ENCODE measurements at regions not wholly inside any gene's neighbourhood (a gene's known extent, or its start where the extent isn't known, plus 50 kb on each side); places are given as distances from the start of the nearest gene placed in this dataset.

DNA sequence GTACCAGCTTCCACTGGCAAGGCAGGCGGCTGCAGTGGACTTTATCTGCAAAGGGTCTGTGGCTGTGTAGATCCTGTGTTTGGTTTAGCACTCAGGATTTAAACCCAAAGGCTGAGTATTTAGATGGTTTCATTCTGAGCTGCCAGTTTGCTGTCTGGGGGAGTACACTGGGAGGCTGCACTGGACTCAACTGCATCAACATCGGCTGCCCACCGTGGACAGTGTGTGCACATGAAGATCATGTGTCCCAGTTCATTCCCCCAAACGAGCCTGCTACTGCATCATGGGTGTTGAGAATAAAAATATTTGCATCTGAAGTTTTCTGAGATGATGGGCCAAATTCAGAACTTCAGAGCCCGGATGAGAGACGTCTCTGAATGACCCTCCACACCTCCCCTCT lies 328.6 kb upstream of the SHH start:
- intact Hi-C loops (cut with DNase I): no loop called here
- no peak for FAIRE-seq

DNA sequence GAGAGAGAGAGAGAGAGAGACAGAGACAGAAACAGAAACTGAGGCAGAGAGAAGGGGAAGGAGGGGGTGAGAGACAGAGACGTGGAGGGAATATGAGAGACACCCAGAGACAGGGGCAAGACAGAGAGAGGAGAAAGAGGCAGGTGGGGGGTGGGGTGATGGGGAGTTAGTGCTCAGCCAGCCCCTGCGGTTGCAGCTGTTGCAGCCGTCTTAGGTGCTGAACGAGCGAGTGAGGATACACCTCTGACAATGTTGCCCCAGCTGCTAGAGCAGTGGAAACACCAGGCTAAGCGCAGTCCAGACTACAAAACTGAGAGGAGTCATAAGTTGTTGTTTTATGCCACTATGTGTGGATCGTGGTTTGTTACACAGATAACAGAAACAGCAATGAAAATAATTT lies 328.2 kb upstream of the SHH start:
- no peaks in the 10 kb centered on the region for H3K36me3 ChIP-seq (ENCODE audit: control insufficient read depth in 2 of 3, insufficient read depth in 3 of 3, low read length in 3 of 3)
- TF ChIP-seq, protein P1, sequence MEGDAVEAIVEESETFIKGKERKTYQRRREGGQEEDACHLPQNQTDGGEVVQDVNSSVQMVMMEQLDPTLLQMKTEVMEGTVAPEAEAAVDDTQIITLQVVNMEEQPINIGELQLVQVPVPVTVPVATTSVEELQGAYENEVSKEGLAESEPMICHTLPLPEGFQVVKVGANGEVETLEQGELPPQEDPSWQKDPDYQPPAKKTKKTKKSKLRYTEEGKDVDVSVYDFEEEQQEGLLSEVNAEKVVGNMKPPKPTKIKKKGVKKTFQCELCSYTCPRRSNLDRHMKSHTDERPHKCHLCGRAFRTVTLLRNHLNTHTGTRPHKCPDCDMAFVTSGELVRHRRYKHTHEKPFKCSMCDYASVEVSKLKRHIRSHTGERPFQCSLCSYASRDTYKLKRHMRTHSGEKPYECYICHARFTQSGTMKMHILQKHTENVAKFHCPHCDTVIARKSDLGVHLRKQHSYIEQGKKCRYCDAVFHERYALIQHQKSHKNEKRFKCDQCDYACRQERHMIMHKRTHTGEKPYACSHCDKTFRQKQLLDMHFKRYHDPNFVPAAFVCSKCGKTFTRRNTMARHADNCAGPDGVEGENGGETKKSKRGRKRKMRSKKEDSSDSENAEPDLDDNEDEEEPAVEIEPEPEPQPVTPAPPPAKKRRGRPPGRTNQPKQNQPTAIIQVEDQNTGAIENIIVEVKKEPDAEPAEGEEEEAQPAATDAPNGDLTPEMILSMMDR (IDR thresholded peaks at IDR 0.05; ENCODE audit: borderline replicate concordance, extremely low read depth, insufficient read depth): no peak
- no peak overlapping the region for H3K4me3 ChIP-seq (ENCODE audit: low read length in 3 of 3)
- H3K4me1 ChIP-seq (ENCODE audit: control insufficient read depth in 2 of 3, insufficient read depth in 2 of 3, low read depth in 1 of 3, low read length in 3 of 3): no peaks in the 10 kb centered on the region
- H3K9me3 ChIP-seq (ENCODE audit: control insufficient read depth in 2 of 3, insufficient read depth in 1 of 3, low read length in 3 of 3): peaks cover 0 to 3% (median 0%) of the 10 kb centered on the region in 3 donors
- DNase-seq (peak in 1 of 5 donors; percentile 3), FAIRE-seq (no peak)
- H3K27me3 ChIP-seq (ENCODE audit: control insufficient read depth, insufficient read depth, low read length): no peaks in the 10 kb centered on the region
- H3K9ac ChIP-seq (ENCODE audit: low read length in 3 of 3): no peak overlapping the region
- intact Hi-C loops (cut with DNase I): no loop called here
- H3K27ac ChIP-seq (ENCODE audit: low read depth in 2 of 2, low read length in 2 of 2): no peak overlapping the region

More for the DNA sequence above, 328.6 kb upstream of the SHH start:
- Histone ChIP-seq H3K36me3 (ENCODE audit: control insufficient read depth in 2 of 3, insufficient read depth in 3 of 3, low read length in 3 of 3) (no peaks in the 10 kb centered on the region), H3K27ac (ENCODE audit: low read depth in 2 of 2, low read length in 2 of 2) (no peak overlapping the region), H3K9ac (ENCODE audit: low read length in 3 of 3) (no peak overlapping the region), H3K4me1 (ENCODE audit: control insufficient read depth in 2 of 3, insufficient read depth in 2 of 3, low read depth in 1 of 3, low read length in 3 of 3) (no peaks in the 10 kb centered on the region), H3K27me3 (ENCODE audit: control insufficient read depth, insufficient read depth, low read length) (no peaks in the 10 kb centered on the region), H3K9me3 (ENCODE audit: control insufficient read depth in 2 of 3, insufficient read depth in 1 of 3, low read length in 3 of 3) (peaks cover 0 to 3% (median 0%) of the 10 kb centered on the region in 3 donors), H3K4me3 (ENCODE audit: low read length in 3 of 3) (no peak overlapping the region)
- TF ChIP-seq, protein P1 (IDR thresholded peaks at IDR 0.05; ENCODE audit: borderline replicate concordance, extremely low read depth, insufficient read depth): no peak
- peak in 2 of 5 donors; percentile 8 to 54 for DNase-seq

DNA sequence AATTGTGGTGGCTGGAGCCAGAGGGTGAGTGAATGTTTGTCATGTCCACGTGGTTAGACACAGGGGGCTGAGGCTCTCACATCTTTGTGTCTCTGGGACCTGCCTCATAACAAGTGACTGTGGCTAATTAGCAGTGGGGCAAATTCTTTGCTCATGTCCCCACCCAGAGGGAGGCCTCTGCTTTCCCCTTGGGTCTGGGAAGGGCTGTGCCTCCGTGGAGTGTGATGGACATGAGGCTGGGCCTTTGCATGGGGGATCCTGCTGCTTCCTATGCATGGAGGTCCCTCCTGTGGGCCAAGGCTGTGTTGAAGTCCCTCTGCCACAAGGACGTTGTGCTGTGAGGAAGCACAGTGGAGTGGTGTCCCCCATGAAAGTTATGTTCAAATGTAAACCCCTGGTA lies 327.4 kb upstream of the SHH start:
- intact Hi-C loops (cut with DNase I): no loop called here
- DNase-seq (peak in 2 of 5 donors; percentile 7 to 52), FAIRE-seq (no peak)

More for the DNA sequence above, 327.4 kb upstream of the SHH start:
- TF ChIP-seq, protein P1 (IDR thresholded peaks at IDR 0.05; ENCODE audit: borderline replicate concordance, extremely low read depth, insufficient read depth): no peak
- no peaks in the 10 kb centered on the region for H3K4me1 ChIP-seq (ENCODE audit: control insufficient read depth in 2 of 3, insufficient read depth in 2 of 3, low read depth in 1 of 3, low read length in 3 of 3)
- no peak overlapping the region for H3K4me3 ChIP-seq (ENCODE audit: low read length in 3 of 3)
- no peaks in the 10 kb centered on the region for H3K36me3 ChIP-seq (ENCODE audit: control insufficient read depth in 2 of 3, insufficient read depth in 3 of 3, low read length in 3 of 3)
- peaks cover 0 to 3% (median 0%) of the 10 kb centered on the region in 3 donors for H3K9me3 ChIP-seq (ENCODE audit: control insufficient read depth in 2 of 3, insufficient read depth in 1 of 3, low read length in 3 of 3)
- H3K27me3 ChIP-seq (ENCODE audit: control insufficient read depth, insufficient read depth, low read length): no peaks in the 10 kb centered on the region
- H3K27ac ChIP-seq (ENCODE audit: low read depth in 2 of 2, low read length in 2 of 2): no peak overlapping the region
- no peak overlapping the region for H3K9ac ChIP-seq (ENCODE audit: low read length in 3 of 3)

Data from kidney (tissue), 13 donors.